Thymus (tissue), 11 donors: ENCODE measurements at regions not wholly inside any gene's neighbourhood (a gene's known extent, or its start where the extent isn't known, plus 50 kb on each side); places are given as distances from the start of the nearest gene placed in this dataset.

Source experiments
- DNase-seq, 9 donors: peaks; one replicate each; pipeline ENCODE4 v3.0.0-alpha.2; 2013; ENCODE audit warnings: low spot score in 9 of 9, low read depth in 6 of 9, missing footprints in 1 of 9
- H3K27ac ChIP-seq, 2 donors: one replicate each; pipeline ENCODE4 v1.5.1; 2013; ENCODE audit warnings: control low read depth in 1 of 2, low read depth in 1 of 2, low read length in 1 of 2, mild to moderate bottlenecking in 1 of 2, moderate library complexity in 1 of 2
- H3K27me3 ChIP-seq, 2 donors: one replicate each; pipeline ENCODE4 v1.5.1; 2013; ENCODE audit warnings: low read length in 1 of 2; ENCODE audit not compliant: control insufficient read depth in 2 of 2, insufficient read depth in 1 of 2
- H3K36me3 ChIP-seq, 2 donors: one replicate each; pipeline ENCODE4 v1.5.1; 2013; ENCODE audit warnings: low read length in 1 of 2, mild to moderate bottlenecking in 1 of 2, moderate library complexity in 1 of 2; ENCODE audit not compliant: control insufficient read depth in 2 of 2, insufficient read depth in 2 of 2
- H3K4me1 ChIP-seq, 2 donors: one replicate each; pipeline ENCODE4 v1.5.1; 2013; ENCODE audit warnings: low read length in 2 of 2; ENCODE audit not compliant: control insufficient read depth in 2 of 2, insufficient read depth in 2 of 2
- H3K4me3 ChIP-seq, 2 donors: one replicate each; pipeline ENCODE4 v1.5.1; 2013; ENCODE audit warnings: low read length in 2 of 2, control low read depth in 1 of 2, mild to moderate bottlenecking in 1 of 2
- H3K9me3 ChIP-seq, 2 donors: one replicate each; pipeline ENCODE4 v1.5.1; 2013; ENCODE audit warnings: low read length in 1 of 2, mild to moderate bottlenecking in 1 of 2; ENCODE audit not compliant: control insufficient read depth in 2 of 2, insufficient read depth in 1 of 2
- WGBS: extraction: QIAGEN DNeasy Blood & Tissue Kit; methylation state at CpG from one replicate; pipeline ENCODE4 v1.1.7; 2013; 5-methylcytosine and 5-hydroxymethylcytosine counted together
- donor health status: healthy.

- H3K27me3 ChIP-seq = no peaks in the 10 kb centered on the region
- H3K36me3 ChIP-seq = no peaks in the 10 kb centered on the region
- 94% methylated on average over 2 of the region's 2 CpGs for WGBS
- H3K4me1 ChIP-seq = no peaks in the 10 kb centered on the region
- no peak overlapping the region for H3K27ac ChIP-seq
- DNase-seq = no peak
- H3K4me3 ChIP-seq = no peak overlapping the region
- no peaks in the 10 kb centered on the region for H3K9me3 ChIP-seq
Measured at GRCh38 chr5:72661405-72661804, 154.2 kb upstream of the ZNF366 start.

- no peak for DNase-seq
- Histone ChIP-seq H3K4me1 (no peaks in the 10 kb centered on the region), H3K27ac (no peak overlapping the region), H3K4me3 (no peak overlapping the region), H3K9me3 (no peaks in the 10 kb centered on the region), H3K27me3 (no peaks in the 10 kb centered on the region), H3K36me3 (no peaks in the 10 kb centered on the region)
- WGBS = 94% methylated on average over 4 of the region's 4 CpGs
Measured at GRCh38 chr5:72659726-72660125, 152.5 kb upstream of the ZNF366 start.

GRCh38 chr5:72658761-72659540 lies 151.7 kb upstream of the ZNF366 start:
- no peak overlapping the region for H3K4me3 ChIP-seq
- no peak for DNase-seq
- no peaks in the 10 kb centered on the region for H3K9me3 ChIP-seq
- H3K27me3 ChIP-seq = no peaks in the 10 kb centered on the region
- no peaks in the 10 kb centered on the region for H3K36me3 ChIP-seq
- no peak overlapping the region for H3K27ac ChIP-seq
- 89% methylated on average over 4 of the region's 4 CpGs for WGBS
- H3K4me1 ChIP-seq = no peaks in the 10 kb centered on the region

DNA sequence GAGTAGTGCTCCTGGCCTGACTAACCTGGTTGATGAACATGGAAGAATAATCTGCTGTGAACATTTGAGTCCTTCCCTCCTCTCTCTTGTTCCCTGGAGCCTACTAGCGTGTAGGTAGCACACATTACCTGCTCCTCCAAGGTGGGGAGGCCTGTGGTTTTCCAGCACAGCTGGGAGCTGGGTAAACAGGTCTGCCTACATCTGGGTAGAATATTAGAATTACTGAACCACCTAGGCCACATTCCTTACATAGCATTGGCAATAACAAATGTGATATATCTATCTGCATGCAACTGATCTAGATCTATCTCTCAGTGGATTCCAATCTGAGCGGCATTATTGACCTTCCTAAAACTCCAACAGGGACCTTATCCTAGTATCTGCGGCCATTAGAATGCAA lies 151.0 kb upstream of the ZNF366 start:
- H3K36me3 ChIP-seq = no peaks in the 10 kb centered on the region
- WGBS = 94% methylated on average over 3 of the region's 3 CpGs
- no peaks in the 10 kb centered on the region for H3K4me1 ChIP-seq
- no peak for DNase-seq
- H3K9me3 ChIP-seq = no peaks in the 10 kb centered on the region
- H3K27me3 ChIP-seq = no peaks in the 10 kb centered on the region
- H3K4me3 ChIP-seq = no peak overlapping the region
- no peak overlapping the region for H3K27ac ChIP-seq

DNA sequence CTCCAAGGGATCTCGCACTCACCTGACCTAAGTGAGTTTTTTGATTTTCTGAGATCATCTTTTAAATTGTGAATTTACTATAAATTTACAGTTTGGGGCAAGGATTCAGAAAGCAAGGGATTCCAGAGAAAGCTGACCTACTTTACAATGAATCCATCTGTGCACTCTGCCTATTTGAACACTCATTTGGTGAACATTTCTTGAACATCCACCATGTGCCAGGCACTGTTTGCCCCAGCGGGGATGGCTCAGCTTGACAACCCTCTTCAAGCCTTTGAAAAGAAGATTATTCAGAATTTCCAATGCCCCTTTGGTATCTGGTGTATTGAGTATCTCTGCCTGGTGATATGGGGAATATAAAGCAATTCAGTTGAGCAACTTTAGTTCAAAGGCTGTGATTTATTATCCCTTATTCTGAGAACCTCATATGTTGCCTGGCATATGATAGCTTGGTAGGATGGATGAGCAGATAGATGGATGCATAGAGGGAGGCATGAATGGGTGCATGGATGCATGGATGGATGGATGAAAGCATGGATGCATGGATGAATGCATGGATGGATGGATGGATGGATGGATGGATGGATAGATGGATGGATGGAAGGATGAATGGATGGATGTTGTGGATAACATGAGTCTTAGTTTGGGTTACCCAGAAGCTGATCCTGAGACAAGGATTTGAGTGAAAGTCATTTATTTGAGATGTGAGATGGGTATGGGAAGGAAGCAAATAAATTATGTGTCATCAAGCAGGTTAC lies 149.7 kb upstream of the ZNF366 start:
- H3K36me3 ChIP-seq = no peaks in the 10 kb centered on the region
- no peaks in the 10 kb centered on the region for H3K4me1 ChIP-seq
- H3K4me3 ChIP-seq = no peak overlapping the region
- no peak overlapping the region for H3K27ac ChIP-seq
- no peaks in the 10 kb centered on the region for H3K27me3 ChIP-seq
- DNase-seq = no peak
- H3K9me3 ChIP-seq = no peaks in the 10 kb centered on the region
- 96% methylated on average over 2 of the region's 2 CpGs for WGBS

- no peak for DNase-seq
- Histone ChIP-seq H3K9me3 (no peaks in the 10 kb centered on the region), H3K4me1 (no peaks in the 10 kb centered on the region), H3K27me3 (no peaks in the 10 kb centered on the region), H3K4me3 (no peak overlapping the region), H3K27ac (no peak overlapping the region), H3K36me3 (no peaks in the 10 kb centered on the region)
- 97% methylated on average over 4 of the region's 4 CpGs for whole genome bisulfite sequencing
Measured at GRCh38 chr5:72656331-72656730, 149.1 kb upstream of the ZNF366 start.

- Histone ChIP-seq H3K9me3 (no peaks in the 10 kb centered on the region), H3K27me3 (no peaks in the 10 kb centered on the region), H3K36me3 (no peaks in the 10 kb centered on the region), H3K4me3 (no peak overlapping the region), H3K27ac (no peak overlapping the region), H3K4me1 (no peaks in the 10 kb centered on the region)
- 67% methylated on average over 2 of the region's 2 CpGs for WGBS
- no peak for DNase-seq
Measured at GRCh38 chr5:72654231-72654630, 147.0 kb upstream of the ZNF366 start.

DNA sequence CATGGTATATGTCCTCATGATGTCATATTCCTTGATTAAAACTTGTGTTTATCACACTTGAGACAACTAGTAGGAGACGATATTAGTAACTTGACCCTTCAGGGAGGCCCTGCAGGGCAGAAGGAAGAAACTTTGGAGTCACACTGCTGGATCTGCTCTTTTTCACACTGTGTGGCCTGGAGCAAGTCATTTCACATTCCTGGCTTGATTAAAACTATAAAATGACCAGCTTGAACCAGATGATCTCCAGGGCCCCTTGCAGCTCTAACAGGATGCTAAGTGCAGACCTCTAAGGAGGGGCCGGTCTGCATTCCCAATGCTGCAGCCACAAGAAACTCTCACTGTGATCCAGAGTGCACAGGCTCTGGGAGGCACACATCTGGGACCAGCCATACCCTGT lies 146.4 kb upstream of the ZNF366 start:
- no peak overlapping the region for H3K4me3 ChIP-seq
- no peak overlapping the region for H3K27ac ChIP-seq
- DNase-seq = no peak
- no peaks in the 10 kb centered on the region for H3K36me3 ChIP-seq
- H3K4me1 ChIP-seq = no peaks in the 10 kb centered on the region
- no peaks in the 10 kb centered on the region for H3K9me3 ChIP-seq
- H3K27me3 ChIP-seq = no peaks in the 10 kb centered on the region
- WGBS = 90% methylated on average over 2 of the region's 2 CpGs

DNA sequence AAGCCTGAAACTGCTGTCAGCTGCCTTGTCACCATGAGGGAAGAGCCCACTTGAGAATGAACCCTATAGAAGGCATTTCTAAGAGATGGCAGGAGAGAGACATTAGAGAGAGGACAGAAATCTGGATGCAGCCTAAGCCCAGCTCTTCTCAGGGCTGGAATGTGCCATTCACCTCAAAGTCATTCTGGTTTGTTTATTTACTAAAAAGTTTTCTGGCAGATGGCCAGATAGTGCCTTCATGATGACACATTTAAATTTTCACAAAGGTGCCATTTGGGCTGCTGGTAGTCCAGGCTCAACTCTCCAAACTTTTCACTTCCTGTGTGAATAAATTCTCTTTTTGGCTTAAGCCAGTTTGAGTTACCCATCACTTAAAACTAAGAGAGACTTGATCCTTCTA lies 144.6 kb upstream of the ZNF366 start:
- H3K27ac ChIP-seq = no peak overlapping the region
- no peaks in the 10 kb centered on the region for H3K27me3 ChIP-seq
- no peaks in the 10 kb centered on the region for H3K4me1 ChIP-seq
- H3K9me3 ChIP-seq = no peaks in the 10 kb centered on the region
- H3K4me3 ChIP-seq = no peak overlapping the region
- no peaks in the 10 kb centered on the region for H3K36me3 ChIP-seq
- no peak for DNase-seq
